Astrocyte (in vitro differentiated cells and primary cell): ENCODE measurements at regions not wholly inside any gene's neighbourhood (a gene's known extent, or its start where the extent isn't known, plus 50 kb on each side); places are given as distances from the start of the nearest gene placed in this dataset.

ENCODE experiments used
- DNase-seq: peaks from one replicate; pipeline ENCODE4 v3.0.0-alpha.2; 2010; ENCODE audit warnings: low read depth
- FAIRE-seq: peaks from 2 replicates; lab custom pipeline; 2011; peaks lifted over from hg19 to GRCh38; lab: Jason Lieb, UNC
- H2AFZ ChIP-seq: 2 replicates; pipeline ENCODE4 v1.6.0; 2012; ENCODE audit warnings: low read depth, low read length, inconsistent platforms
- H3K27ac ChIP-seq: 2 replicates; pipeline ENCODE4 v1.5.1; 2011; ENCODE audit warnings: low read depth, low read length, inconsistent platforms
- H3K27me3 ChIP-seq: 2 replicates; pipeline ENCODE4 v1.6.0; 2011; ENCODE audit warnings: low read length, inconsistent platforms; ENCODE audit not compliant: insufficient read depth
- H3K36me3 ChIP-seq: 2 replicates; pipeline ENCODE4 v1.5.1; 2011; ENCODE audit warnings: low read length, inconsistent platforms; ENCODE audit not compliant: insufficient read depth
- H3K4me1 ChIP-seq: 2 replicates; pipeline ENCODE4 v1.5.1; 2011; ENCODE audit warnings: low read length, inconsistent platforms; ENCODE audit not compliant: insufficient read depth
- H3K4me2 ChIP-seq: 2 replicates; pipeline ENCODE4 v1.6.0; 2012; ENCODE audit warnings: low read length, inconsistent platforms
- H3K4me3 ChIP-seq: 2 replicates; pipeline ENCODE4 v1.5.1; 2011; ENCODE audit warnings: low read depth, mild to moderate bottlenecking, low read length, inconsistent platforms; ENCODE audit not compliant: insufficient read depth
- H3K79me2 ChIP-seq: 2 replicates; pipeline ENCODE4 v1.6.0; 2012; ENCODE audit warnings: mild to moderate bottlenecking, low read length, inconsistent platforms; ENCODE audit not compliant: insufficient read depth
- H3K9ac ChIP-seq: 2 replicates; pipeline ENCODE4 v1.6.0; 2012; ENCODE audit warnings: mild to moderate bottlenecking, low read length, inconsistent platforms
- H3K9me3 ChIP-seq: 2 replicates; pipeline ENCODE4 v1.5.1; 2012; ENCODE audit warnings: low read depth, mild to moderate bottlenecking, low read length, inconsistent platforms; ENCODE audit not compliant: insufficient read depth
- H4K20me1 ChIP-seq: 2 replicates; pipeline ENCODE4 v1.6.0; 2012; ENCODE audit warnings: low read length, inconsistent platforms; ENCODE audit not compliant: insufficient read depth
- H3K27ac Mint-ChIP-seq: one replicate; pipeline ENCODE4 v1.8.0; 2021; ENCODE audit warnings: mild to moderate bottlenecking, mixed read lengths; ENCODE audit not compliant: unreplicated experiment
- H3K27me3 Mint-ChIP-seq: one replicate; pipeline ENCODE4 v1.8.0; 2021; ENCODE audit warnings: low read depth, mixed read lengths; ENCODE audit not compliant: unreplicated experiment
- H3K36me3 Mint-ChIP-seq: one replicate; pipeline ENCODE4 v1.8.0; 2021; ENCODE audit warnings: low read depth, mixed read lengths; ENCODE audit not compliant: unreplicated experiment
- H3K4me1 Mint-ChIP-seq: one replicate; pipeline ENCODE4 v1.8.0; 2021; ENCODE audit warnings: low read depth, mixed read lengths; ENCODE audit not compliant: unreplicated experiment
- H3K4me3 Mint-ChIP-seq: one replicate; pipeline ENCODE4 v1.8.0; 2021; ENCODE audit warnings: mild to moderate bottlenecking, moderate library complexity, mixed read lengths; ENCODE audit not compliant: unreplicated experiment
- H3K9me3 Mint-ChIP-seq: one replicate; pipeline ENCODE4 v1.8.0; 2021; ENCODE audit warnings: mild to moderate bottlenecking, mixed read lengths; ENCODE audit not compliant: unreplicated experiment
- CTCF ChIP-seq: IDR thresholded peaks from 2 replicates; pipeline ENCODE4 v1.5.1; 2011; ENCODE audit warnings: low read depth, mild to moderate bottlenecking, inconsistent platforms, low read length, moderate library complexity; ENCODE audit not compliant: insufficient read depth
- EZH2 ChIP-seq: IDR thresholded peaks from 2 replicates; pipeline ENCODE4 v1.6.1; 2012; ENCODE audit warnings: mild to moderate bottlenecking, low read length, inconsistent platforms; ENCODE audit not compliant: insufficient read depth

- TF ChIP-seq CTCF (no peak), EZH2 (no peak)
- Histone ChIP-seq H3K9ac (no peak overlapping the region), H3K27me3 (no peaks in the 10 kb centered on the region), H3K79me2 (no peaks in the 10 kb centered on the region), H3K4me3 (no peak overlapping the region), H4K20me1 (no peaks in the 10 kb centered on the region), H3K27ac (no peak overlapping the region), H3K4me1 (no peaks in the 10 kb centered on the region), H3K9me3 (no peaks in the 10 kb centered on the region), H2AFZ (no peak overlapping the region), H3K4me2 (no peak overlapping the region), H3K36me3 (no peaks in the 10 kb centered on the region)
- Mint-ChIP-seq H3K36me3 (no peaks in the 10 kb centered on the region), H3K27ac (no peak overlapping the region), H3K4me1 (no peaks in the 10 kb centered on the region), H3K9me3 (peaks cover 7% of the 10 kb centered on the region), H3K4me3 (no peak overlapping the region), H3K27me3 (peaks cover 7% of the 10 kb centered on the region)
- DNase-seq (no peak), FAIRE-seq (no peak)
Measured at GRCh38 chr2:7907041-7907440, 774.8 kb upstream of the ID2 start.

- H3K4me3 Mint-ChIP-seq, result no peak overlapping the region
- H2AFZ ChIP-seq, result no peak overlapping the region
- peaks cover 3% of the 10 kb centered on the region for H3K9me3 Mint-ChIP-seq
- peaks cover 5% of the 10 kb centered on the region for H3K27me3 Mint-ChIP-seq
- H3K4me1 ChIP-seq, result no peaks in the 10 kb centered on the region
- no peak overlapping the region for H3K4me3 ChIP-seq
- H3K4me2 ChIP-seq, result no peak overlapping the region
- H3K9ac ChIP-seq, result no peak overlapping the region
- H3K27me3 ChIP-seq, result no peaks in the 10 kb centered on the region
- no peak for FAIRE-seq
- H4K20me1 ChIP-seq, result no peaks in the 10 kb centered on the region
- H3K36me3 ChIP-seq, result no peaks in the 10 kb centered on the region
- no peaks in the 10 kb centered on the region for H3K9me3 ChIP-seq
- H3K27ac Mint-ChIP-seq, result no peak overlapping the region
- H3K4me1 Mint-ChIP-seq, result no peaks in the 10 kb centered on the region
- DNase-seq, result no peak
- no peak overlapping the region for H3K27ac ChIP-seq
- H3K79me2 ChIP-seq, result no peaks in the 10 kb centered on the region
- TF ChIP-seq EZH2 (no peak), CTCF (no peak)
- H3K36me3 Mint-ChIP-seq, result no peaks in the 10 kb centered on the region
Measured at GRCh38 chr2:7910752-7911151, 771.1 kb upstream of the ID2 start.

GRCh38 chr2:7911196-7911595 is 770.7 kb upstream of the ID2 start:
- FAIRE-seq, result no peak
- Histone ChIP-seq H3K9ac (no peak overlapping the region), H3K9me3 (no peaks in the 10 kb centered on the region), H4K20me1 (no peaks in the 10 kb centered on the region), H2AFZ (no peak overlapping the region), H3K79me2 (no peaks in the 10 kb centered on the region), H3K4me1 (no peaks in the 10 kb centered on the region), H3K36me3 (no peaks in the 10 kb centered on the region), H3K4me3 (no peak overlapping the region), H3K4me2 (no peak overlapping the region), H3K27ac (no peak overlapping the region), H3K27me3 (no peaks in the 10 kb centered on the region)
- H3K27ac Mint-ChIP-seq, result no peak overlapping the region
- H3K27me3 Mint-ChIP-seq, result peaks cover 5% of the 10 kb centered on the region
- H3K4me1 Mint-ChIP-seq, result no peaks in the 10 kb centered on the region
- TF ChIP-seq CTCF (no peak), EZH2 (no peak)
- no peaks in the 10 kb centered on the region for H3K36me3 Mint-ChIP-seq
- DNase-seq, result no peak
- no peak overlapping the region for H3K4me3 Mint-ChIP-seq
- H3K9me3 Mint-ChIP-seq, result peaks cover 3% of the 10 kb centered on the region
